DOHH2 (cell line): ENCODE measurements at regions not wholly inside any gene's neighbourhood (a gene's known extent, or its start where the extent isn't known, plus 50 kb on each side); places are given as distances from the start of the nearest gene placed in this dataset.

Source experiments
- H3F3A ChIP-seq: fragments of 200-600 bp; sonication (generic), shearing (Covaris generic); 2 replicates; pipeline ENCODE4 v1.6.0; 2016; ENCODE audit warnings: antibody characterized with exemption, mild to moderate bottlenecking; ENCODE audit not compliant: control insufficient read depth, insufficient read depth
- H3K27ac ChIP-seq: fragments of 200-600 bp; sonication (generic); 2 replicates; pipeline ENCODE4 v1.5.1; 2014; ENCODE audit warnings: low read depth, mild to moderate bottlenecking, low read length, moderate library complexity
- H3K27me3 ChIP-seq: fragments of 200-600 bp; sonication (generic); 2 replicates; pipeline ENCODE4 v1.6.1; 2014; ENCODE audit warnings: mild to moderate bottlenecking, low read length, mixed read lengths; ENCODE audit not compliant: control insufficient read depth
- H3K36me3 ChIP-seq: fragments of 200-600 bp; sonication (generic); 2 replicates; pipeline ENCODE4 v1.6.1; 2014; ENCODE audit warnings: mild to moderate bottlenecking, low read length, moderate library complexity, mixed read lengths; ENCODE audit not compliant: control insufficient read depth
- H3K4me1 ChIP-seq: fragments of 200-600 bp; sonication (generic); 2 replicates; pipeline ENCODE4 v1.6.1; 2014; ENCODE audit warnings: mild to moderate bottlenecking, low read length, mixed read lengths; ENCODE audit not compliant: control insufficient read depth
- H3K4me2 ChIP-seq: fragments of 200-600 bp; sonication (generic); 2 replicates; pipeline ENCODE4 v1.6.0; 2014; ENCODE audit warnings: mild to moderate bottlenecking, low read length, moderate library complexity
- H3K4me3 ChIP-seq: fragments of 200-600 bp; sonication (generic); 2 replicates; pipeline ENCODE4 v1.5.1; 2014; ENCODE audit warnings: mild to moderate bottlenecking, low read length, mixed read lengths
- H3K79me2 ChIP-seq: fragments of 200-600 bp; sonication (generic); 2 replicates; pipeline ENCODE4 v1.6.1; 2014; ENCODE audit warnings: mild to moderate bottlenecking, low read length, mixed read lengths; ENCODE audit not compliant: control insufficient read depth
- H3K9me2 ChIP-seq: fragments of 200-600 bp; sonication (generic); replicated peaks from 2 replicates; pipeline ENCODE4 v1.6.1; 2014; ENCODE audit warnings: mild to moderate bottlenecking, low read length, mixed read lengths; ENCODE audit not compliant: control insufficient read depth
- H3K9me3 ChIP-seq: fragments of 200-600 bp; sonication (generic); 2 replicates; pipeline ENCODE4 v1.6.1; 2014; ENCODE audit warnings: antibody characterized with exemption, low read length, mixed read lengths; ENCODE audit not compliant: control insufficient read depth, insufficient read depth
- H4K20me1 ChIP-seq: fragments of 200-600 bp; sonication (generic); 2 replicates; pipeline ENCODE4 v1.6.0; 2014; ENCODE audit warnings: low read depth, mild to moderate bottlenecking, antibody characterized with exemption, low read length, moderate library complexity; ENCODE audit not compliant: control insufficient read depth, insufficient read depth
- CTCF ChIP-seq: fragments of 200-600 bp; sonication (generic); IDR thresholded peaks from one replicate; pipeline ENCODE4 v1.5.1; 2014; ENCODE audit warnings: antibody characterized with exemption, mild to moderate bottlenecking, low read depth, low read length; ENCODE audit not compliant: poor library complexity, severe bottlenecking
- EZH2phosphoT487 ChIP-seq: fragments of 200-600 bp; sonication (generic); IDR thresholded peaks from 2 replicates; pipeline ENCODE4 v1.6.1; 2017; ENCODE audit warnings: borderline replicate concordance, mild to moderate bottlenecking, antibody characterized with exemption, low read length, moderate library complexity, mixed read lengths

GRCh38 chr10:2282202-2282601 is 544.9 kb upstream of the ADARB2 start:
- H3K27me3 ChIP-seq = no peaks in the 10 kb centered on the region
- H3K4me1 ChIP-seq = no peaks in the 10 kb centered on the region
- H3K4me2 ChIP-seq = no peak overlapping the region
- no peaks in the 10 kb centered on the region for H3K9me3 ChIP-seq
- no peaks in the 10 kb centered on the region for H3K36me3 ChIP-seq
- TF ChIP-seq CTCF (no peak), EZH2phosphoT487 (no peak)
- H3F3A ChIP-seq = no peaks in the 10 kb centered on the region
- H3K79me2 ChIP-seq = no peaks in the 10 kb centered on the region
- H3K4me3 ChIP-seq = no peak overlapping the region
- no peak overlapping the region for H3K27ac ChIP-seq
- H4K20me1 ChIP-seq = no peaks in the 10 kb centered on the region
- H3K9me2 ChIP-seq = no peaks in the 10 kb centered on the region

GRCh38 chr10:2280713-2281300 is 543.5 kb upstream of the ADARB2 start:
- no peaks in the 10 kb centered on the region for H3K9me2 ChIP-seq
- H3K27me3 ChIP-seq = no peaks in the 10 kb centered on the region
- no peaks in the 10 kb centered on the region for H3F3A ChIP-seq
- no peaks in the 10 kb centered on the region for H3K9me3 ChIP-seq
- no peaks in the 10 kb centered on the region for H3K79me2 ChIP-seq
- TF ChIP-seq EZH2phosphoT487 (no peak), CTCF (no peak)
- no peaks in the 10 kb centered on the region for H3K4me1 ChIP-seq
- no peaks in the 10 kb centered on the region for H4K20me1 ChIP-seq
- H3K36me3 ChIP-seq = no peaks in the 10 kb centered on the region
- H3K4me3 ChIP-seq = no peak overlapping the region
- no peak overlapping the region for H3K27ac ChIP-seq
- H3K4me2 ChIP-seq = no peak overlapping the region

- Histone ChIP-seq H3F3A (no peaks in the 10 kb centered on the region), H3K4me2 (no peak overlapping the region), H3K27ac (no peak overlapping the region), H3K36me3 (no peaks in the 10 kb centered on the region), H3K27me3 (no peaks in the 10 kb centered on the region), H3K4me1 (no peaks in the 10 kb centered on the region), H3K9me2 (no peaks in the 10 kb centered on the region), H3K9me3 (no peaks in the 10 kb centered on the region), H3K4me3 (no peak overlapping the region), H4K20me1 (no peaks in the 10 kb centered on the region), H3K79me2 (no peaks in the 10 kb centered on the region)
- TF ChIP-seq CTCF = no peak
- TF ChIP-seq EZH2phosphoT487 = no peak
Measured at GRCh38 chr10:2279711-2280110, 542.4 kb upstream of the ADARB2 start.

GRCh38 chr10:2278363-2278762 is 541.0 kb upstream of the ADARB2 start:
- TF ChIP-seq CTCF = no peak
- TF ChIP-seq EZH2phosphoT487 = no peak
- Histone ChIP-seq H3F3A (no peaks in the 10 kb centered on the region), H3K9me3 (no peaks in the 10 kb centered on the region), H3K4me2 (no peak overlapping the region), H3K9me2 (no peaks in the 10 kb centered on the region), H3K36me3 (no peaks in the 10 kb centered on the region), H4K20me1 (no peaks in the 10 kb centered on the region), H3K4me1 (no peaks in the 10 kb centered on the region), H3K27ac (no peak overlapping the region), H3K27me3 (no peaks in the 10 kb centered on the region), H3K4me3 (no peak overlapping the region), H3K79me2 (no peaks in the 10 kb centered on the region)
